NCI-H2227 treated with DMSO at 0.1 percent for 48 hours (cell line): ENCODE measurements at regions not wholly inside any gene's neighbourhood (a gene's known extent, or its start where the extent isn't known, plus 50 kb on each side); places are given as distances from the start of the nearest gene placed in this dataset.
"Not testable (repeated sequence)": the region's sequence is repeated elsewhere in the genome, so short reads cannot be mapped to it uniquely, and the experiment has no call there.

Experiments used
- DNase-seq: peaks from one replicate; lab custom pipeline; 2025; lab: John Stamatoyannopoulos, UW

DNA sequence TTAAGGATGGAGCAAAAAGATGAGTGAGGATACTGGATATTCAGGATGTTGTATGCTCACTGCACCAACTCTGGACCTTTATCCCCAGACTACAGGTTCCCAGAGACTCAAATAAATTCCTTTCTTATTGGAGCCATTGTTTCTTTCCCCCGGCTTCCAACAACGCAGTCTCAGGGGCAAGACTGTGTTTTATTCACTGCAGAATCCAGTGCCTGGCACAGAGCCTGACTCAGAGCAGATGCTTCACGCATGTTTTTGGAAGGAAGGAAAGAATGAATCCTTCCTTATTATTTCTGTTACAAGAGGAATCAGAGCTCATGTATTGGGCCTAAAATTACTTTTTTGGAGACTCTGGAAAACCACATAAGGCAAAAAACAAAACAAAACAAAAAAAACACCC is 96.0 kb upstream of the VGLL4 start:
- no peak for DNase-seq

DNA sequence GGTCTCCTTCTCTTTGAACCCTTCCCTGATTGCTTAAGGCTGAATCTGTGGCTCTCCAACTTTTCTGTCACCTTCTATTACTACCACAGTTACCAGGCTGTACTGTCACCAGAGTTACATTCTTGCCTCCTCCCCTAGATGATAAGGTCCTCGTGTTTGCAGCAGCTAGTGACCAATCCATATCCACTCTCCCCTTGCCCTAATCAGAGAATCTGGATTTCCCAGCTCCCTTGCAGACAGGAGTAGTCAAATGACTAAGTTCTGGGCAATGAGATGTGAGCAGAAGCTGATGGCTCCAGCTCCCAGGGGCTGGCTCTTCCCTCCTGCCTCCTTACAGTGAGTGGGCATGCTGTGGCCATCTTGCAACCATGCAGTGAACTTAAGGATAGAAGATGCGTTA is 95.4 kb upstream of the VGLL4 start:
- DNase-seq, result no peak

DNA sequence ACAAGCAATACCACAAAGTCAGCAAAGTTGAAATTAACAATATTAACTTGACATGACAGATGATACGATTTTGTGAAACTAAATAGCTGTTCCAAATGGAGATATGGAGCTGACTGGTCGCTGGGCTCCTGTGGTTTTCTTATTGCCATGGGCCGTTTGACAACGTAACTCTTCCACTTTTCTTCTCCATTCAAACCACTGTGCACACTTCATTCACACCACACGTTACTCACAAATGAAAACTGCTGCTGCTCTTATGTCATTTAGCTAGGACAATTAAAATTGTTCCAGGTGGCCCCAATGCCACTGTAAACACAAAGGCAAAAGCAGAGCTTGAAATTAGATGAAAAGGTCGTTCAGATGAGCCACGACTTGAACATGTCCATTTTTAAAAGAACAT is 94.0 kb upstream of the VGLL4 start:
- no peak for DNase-seq

DNA sequence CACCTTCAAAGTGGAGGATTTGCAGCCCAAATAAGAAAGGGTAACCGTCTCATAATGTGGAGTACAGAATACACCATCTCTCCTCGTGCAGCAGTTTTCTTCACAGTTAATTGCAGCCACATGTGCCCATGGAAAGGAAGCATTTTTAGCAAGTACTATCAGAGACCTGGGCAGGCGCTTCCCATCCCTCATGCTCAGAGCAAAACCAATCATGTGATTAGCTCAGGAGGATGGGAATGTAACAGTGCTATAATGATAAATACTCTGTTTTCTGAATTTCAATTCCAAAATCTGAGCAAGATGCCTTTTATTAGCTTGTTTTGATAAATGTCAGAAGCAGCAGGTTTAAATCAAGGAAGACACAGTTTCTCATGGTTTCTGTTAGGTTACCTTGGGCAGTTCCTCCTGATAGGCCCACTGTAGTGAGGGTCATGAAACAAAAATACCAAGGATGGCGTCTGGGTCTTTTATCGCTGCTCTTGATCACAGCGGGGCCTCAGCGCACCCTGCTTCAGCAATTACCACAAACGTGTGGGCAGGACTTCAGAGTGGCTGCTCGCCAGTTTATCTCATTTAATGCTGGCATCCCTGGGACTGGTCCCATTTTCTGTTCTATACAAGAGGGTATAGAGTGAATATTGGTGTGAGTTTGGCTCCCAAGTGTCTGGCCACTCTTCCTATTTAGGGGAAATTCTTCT is 92.6 kb upstream of the VGLL4 start:
- no peak for DNase-seq

DNA sequence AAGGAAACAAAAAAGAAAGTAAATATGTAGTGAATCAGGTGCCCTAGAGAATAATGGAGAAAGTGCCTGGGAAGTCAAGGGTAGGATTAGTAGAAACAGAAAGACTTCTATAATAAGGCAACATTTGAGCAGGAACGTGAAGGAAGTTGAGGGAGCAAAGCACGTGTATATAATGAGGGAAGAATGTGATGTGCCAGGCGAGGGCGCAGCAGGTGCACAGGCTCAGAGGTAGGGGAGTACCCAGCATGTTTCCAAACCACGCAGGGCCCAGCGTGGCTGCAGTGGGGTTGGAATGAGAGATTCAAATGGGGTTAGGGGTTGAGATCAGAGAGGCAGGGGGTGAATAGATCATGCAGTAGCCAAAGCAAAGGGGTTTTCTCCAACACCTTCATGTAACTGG is 91.9 kb upstream of the VGLL4 start:
- DNase-seq, result no peak

DNA sequence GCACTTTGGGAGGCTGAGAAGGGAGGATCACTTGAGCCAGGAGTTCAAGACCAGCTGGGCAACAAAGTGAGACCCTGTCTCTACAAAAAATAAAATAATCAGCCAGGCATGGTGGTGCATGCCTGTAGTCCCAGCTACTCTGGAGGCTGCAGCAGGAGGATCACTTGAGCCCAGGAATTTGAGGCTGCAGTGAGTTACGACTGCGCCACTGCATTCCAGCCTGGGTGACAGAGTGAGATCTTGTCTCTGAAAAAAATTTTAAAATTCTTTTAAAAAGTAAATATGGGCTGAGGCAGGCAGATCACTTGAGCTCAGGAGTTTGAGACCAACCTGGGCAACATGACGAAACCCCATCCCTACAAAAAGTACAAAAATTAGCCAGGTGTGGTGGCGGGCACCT is 91.4 kb upstream of the VGLL4 start:
- DNase-seq, result not testable (repeated sequence)

DNA sequence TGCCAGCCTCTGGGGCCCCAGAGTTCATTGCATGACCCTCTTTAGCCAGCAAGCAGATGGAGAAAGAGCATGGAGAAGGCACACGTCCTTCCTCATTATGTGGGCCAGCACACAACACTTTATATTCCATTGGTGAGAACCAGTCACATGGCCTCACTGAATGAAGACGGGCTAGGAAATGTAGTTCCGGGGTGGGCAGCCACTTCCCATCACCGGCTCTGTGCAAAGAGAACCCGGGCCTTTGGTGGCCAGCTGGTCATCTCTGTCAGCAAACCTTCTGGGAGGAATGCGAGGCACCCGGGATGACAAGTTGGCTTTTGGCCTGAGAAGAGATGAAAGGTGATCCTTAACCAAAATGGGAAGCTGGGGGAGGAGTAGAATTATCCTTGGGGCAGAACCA is 90.2 kb upstream of the VGLL4 start:
- DNase-seq, result no peak

DNA sequence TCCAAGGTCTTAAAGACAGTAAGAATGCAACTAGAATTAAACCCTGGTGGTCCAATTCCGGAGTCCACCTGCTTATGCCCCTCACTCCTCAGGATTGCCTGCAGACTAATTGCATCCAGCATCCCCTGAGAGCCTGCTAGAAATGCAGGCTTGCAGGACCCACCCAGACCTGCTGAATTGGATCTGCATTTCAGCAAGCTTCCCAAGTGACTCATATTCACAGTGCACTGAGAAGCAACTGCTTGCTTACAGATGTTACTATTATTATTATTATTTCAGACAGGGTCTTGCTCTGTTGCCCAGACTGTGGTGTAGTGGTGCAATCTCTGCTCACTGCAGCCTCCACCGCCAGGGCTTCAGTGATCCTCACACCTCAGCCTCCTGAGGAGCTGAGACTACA is 83.5 kb upstream of the VGLL4 start:
- DNase-seq, result no peak

DNA sequence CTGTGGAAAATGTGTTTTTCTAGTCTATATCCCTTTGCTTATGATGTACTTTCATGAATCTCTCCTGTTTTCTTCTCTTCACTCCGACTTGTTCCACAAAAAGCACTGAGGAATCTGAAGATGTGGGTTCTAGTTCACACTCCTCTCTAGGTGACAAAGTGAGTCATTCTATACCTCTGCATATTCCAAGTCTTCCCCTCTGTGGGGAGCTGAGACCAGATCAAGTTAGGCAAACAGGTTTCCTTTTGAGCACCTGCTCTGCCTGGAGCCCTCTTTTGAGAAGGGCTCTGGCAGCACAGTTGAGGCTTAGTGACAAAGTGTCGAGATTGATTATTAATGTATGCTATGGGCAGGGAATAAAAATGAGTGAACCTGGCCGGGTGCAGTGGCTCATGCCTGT is 82.4 kb upstream of the VGLL4 start:
- no peak for DNase-seq

DNA sequence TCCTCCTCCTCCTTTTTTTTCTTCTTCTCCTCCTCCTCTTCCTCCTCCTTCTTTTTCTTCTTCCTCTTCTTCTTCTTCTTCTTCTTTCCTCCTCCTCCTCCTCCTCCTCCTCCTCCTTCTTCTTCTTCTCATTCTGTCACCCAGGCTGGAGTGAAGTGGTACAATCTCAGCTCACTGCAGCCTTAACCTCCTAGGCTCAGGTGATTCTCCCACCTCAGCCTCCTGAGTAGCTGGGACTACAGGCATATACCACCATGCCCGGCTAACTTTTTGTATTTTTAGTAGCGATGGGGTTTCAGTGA is 81.6 kb upstream of the VGLL4 start:
- DNase-seq, result not testable (repeated sequence)

DNA sequence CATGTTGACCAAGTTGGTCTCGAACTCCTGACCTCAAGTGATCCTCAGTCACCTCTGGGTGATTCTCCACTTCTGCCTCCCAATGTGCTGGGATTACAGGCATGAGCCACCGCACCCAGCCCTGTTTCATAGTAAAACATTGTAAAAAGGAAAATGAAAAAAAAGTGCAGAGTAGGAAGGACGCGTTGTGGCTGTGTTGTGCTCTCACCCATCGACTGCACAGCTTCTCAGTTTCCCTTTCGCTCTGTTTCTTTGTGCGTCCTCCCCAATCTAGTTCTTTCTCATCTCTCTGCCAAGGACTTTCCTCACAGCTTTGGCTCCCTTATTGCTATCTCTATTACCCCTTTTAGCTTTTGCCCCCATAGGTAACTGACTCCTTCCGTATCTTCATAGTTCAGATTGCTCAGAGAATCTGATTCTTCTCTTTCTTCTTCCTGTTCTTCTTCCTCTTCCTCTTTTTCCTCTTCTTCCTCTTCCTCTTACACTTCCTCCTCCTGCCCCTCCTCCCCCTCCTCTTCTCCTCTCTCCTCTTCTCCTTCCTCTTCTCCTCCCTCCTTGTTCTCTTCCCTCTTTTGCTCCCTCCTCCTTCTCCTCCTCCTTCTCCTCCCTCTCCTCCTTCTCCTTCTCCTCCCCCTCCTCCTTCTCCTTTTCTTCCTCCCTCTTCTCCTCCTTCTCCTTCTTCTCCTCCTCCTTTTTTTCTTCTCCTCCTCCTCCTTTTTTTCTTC is 81.1 kb upstream of the VGLL4 start:
- DNase-seq, result no peak

DNA sequence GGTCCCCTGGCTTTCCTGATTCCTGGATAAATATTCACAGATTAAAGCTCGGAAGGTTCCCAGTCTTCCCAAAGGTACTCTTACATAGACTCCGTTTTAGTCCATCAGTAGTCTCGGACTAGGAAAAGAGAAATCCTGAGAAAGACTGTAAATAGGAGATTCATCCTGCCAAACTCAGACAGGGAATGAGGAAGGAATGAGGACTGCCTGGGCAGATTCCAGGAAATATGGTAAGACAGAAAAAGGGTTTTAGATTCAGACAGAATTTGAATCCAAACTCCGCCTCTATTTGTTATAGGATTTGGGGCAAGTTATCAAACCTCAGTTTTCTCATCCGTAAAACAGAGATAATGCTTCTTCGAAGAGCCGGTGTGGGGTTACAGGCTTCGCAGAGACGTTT is 77.8 kb upstream of the VGLL4 start:
- no peak for DNase-seq

DNA sequence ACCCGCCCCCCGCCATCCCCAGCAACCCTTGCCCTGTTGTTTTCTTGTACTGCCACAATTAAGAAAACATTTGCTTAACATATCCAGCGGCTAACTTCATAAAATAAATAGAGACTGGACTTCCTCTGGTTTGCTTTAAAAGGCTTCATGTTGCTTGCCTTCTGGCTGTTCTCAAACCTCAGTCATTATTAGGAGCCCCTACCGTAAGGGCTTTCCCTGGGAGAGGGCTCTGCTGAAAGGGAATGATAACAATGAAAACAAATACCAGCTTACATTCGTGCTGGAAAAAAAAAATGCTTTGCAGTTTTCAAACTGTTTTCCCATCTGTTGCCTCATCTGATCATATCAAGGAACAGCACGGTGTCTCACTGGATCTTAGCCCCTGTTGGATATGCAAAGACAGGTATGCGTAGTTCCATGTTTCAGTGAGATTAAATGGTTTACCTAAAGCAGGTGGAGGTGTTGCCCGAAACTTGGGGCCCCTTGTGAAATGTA is 77.2 kb upstream of the VGLL4 start:
- DNase-seq, result no peak

DNA sequence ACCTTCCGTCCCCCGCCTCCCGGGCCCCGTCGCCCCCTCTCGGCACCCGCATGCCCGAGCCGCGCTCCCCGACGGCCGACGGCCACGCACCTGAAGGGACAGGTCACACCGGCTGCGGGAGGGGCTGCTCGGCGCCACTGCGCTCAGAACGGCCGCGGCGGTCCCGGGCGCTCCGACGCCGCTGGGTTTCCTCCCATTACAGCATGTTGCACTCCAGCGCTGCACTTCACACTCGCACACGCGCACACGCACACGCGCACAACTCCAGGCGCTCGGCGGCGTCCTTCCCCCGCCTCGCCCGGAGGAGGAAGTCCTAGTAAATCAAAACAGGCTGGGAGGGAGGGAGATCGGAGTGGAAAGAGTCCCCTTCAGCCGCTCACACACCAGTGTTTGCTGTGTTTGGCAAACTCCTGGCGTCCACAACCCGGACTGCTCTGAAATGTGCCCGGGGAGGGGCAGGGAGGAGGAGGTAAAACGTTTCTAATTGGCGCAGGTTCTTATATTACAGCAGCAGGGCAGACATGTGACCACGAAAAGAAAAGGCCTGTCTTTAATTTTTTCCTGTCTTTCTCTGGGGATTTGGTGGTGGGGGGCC is 76.7 kb upstream of the VGLL4 start:
- peak; percentile 66 for DNase-seq

DNA sequence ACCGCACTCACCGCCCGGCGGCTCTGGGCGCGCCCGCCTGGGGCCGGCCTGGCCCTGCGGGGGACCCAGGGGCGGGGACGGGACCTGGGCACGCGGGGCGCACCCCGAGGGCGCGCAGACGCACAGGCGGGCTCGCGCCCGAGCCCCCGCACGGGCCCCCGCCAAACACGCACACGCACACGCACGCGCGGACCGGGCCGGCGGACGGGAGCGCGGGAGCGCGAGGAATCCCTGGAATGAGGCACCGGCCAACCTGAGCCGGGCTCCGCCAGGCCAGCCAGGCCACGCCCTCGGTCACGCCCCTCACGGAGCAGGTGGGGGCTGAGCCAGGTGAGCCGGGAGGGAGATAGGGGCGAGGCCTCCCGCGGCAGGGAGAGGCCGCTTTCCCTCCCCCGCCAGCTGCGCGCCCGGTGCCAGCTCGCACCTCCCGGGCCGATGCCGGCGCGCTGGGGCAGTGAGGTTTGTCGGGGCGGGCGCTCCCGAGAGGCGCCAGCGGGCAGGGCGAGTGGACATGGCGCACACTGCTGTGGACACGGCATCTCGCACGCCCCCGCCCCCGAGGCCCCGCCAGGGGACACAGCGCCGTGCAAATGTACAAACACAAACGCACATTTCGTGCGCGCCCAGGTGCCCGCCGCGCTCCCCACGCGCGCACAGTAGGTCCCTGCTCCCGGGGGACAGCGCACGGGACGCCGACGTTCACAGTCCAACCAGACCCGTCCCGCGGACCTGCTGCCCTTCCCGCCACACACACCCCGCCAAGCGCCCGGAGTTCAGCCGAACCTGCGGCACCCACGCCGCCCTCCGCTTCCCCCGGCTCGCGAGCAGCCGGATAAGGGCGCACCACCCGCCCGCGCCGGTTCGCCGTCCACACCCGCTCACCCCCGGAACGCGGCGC is 75.9 kb upstream of the VGLL4 start:
- DNase-seq, result peak; percentile 61

DNA sequence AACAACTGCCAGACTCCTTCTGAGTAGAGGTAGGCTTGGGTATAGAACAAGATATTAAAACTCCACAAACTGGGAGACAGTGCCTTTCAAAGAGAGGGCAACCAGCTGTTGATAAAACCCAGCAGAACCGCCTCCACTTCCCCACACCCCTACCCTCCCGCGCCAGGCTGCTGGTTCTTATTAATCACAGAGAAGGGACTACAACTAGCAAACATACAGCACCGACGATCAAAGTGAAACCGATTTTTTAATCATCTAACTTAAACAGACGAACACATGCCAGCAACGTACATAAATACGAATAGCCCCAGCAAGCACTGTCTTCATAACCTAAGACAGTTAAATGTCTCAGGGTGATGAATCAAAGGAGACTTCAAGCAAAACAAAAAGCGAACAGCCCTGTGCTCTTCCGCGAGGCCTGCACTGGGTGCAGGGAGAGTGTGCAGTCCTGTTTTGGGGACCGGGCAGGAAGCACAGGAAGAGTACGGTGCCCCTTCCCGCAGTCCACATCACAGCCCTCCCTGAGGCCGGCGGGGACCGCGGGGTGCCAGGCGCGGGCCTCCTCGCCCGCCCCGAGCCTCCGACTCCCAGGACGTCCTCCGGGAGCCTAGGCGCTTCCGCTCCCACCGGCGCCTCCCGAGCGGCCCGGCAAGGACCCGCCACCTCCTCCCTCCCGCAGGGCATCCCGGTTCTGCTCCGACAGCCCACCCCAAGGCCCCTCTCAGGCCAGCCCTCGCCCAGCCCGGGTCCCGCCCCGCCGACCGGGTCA is 75.1 kb upstream of the VGLL4 start:
- no peak for DNase-seq

DNA sequence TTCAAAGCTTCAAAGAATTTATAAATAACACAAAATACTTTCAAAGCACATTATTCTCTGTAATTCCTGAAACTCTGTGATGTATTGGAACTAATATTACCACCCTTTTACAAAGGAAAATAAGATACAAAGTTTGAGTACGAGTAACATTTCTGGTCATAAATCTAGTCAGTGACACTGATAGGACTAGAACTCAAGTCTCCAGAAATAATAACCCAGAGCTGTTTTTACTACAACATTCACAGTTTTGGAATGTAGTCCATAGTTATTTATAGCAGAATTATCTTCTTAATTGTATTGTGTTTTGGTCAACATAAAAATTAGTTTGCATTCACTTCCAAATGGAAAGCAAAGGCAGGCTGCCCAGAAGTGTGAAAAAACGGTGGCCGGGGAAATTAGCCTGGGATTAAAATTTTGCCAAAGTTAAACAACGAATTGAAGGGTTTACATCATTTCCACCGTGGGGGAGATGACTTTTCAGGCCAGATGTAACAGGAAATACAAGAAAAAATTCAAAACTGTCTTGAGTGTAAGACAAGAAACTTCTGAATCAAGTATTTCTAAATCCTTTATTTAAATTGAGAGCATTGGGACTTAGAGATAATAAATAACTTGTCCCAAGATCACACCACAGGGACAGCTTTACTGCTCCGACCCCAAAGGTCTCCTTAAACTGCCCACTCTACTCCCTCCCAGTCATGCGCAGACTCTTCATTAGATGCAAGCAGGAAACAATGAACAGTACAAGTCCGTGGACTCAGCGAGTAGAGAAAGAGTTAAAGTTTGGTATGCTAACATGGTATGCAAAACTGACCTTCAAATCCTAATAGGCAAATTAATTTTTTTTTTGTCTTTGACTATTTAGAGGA is 74.3 kb upstream of the VGLL4 start:
- DNase-seq, result peak; percentile 10

DNA sequence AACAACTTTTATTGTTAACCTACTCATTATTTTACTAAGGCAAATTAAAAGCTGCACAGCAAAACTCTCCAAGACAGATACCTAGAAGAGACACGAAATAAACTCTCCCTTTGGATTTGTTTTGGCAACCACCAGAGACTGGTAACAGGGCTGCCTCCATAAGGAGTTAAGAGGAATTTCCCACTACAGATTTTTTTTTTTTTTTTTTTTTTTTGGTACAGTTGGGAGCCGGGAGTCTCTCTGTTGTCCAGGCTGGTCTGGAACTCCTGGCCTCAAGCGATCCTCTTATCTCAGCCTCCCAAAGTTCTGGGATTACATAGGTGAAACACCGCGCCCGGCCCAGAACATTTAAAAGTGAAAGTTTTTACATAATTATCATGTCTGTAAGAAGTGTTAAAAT is 73.6 kb upstream of the VGLL4 start:
- DNase-seq, result no peak

DNA sequence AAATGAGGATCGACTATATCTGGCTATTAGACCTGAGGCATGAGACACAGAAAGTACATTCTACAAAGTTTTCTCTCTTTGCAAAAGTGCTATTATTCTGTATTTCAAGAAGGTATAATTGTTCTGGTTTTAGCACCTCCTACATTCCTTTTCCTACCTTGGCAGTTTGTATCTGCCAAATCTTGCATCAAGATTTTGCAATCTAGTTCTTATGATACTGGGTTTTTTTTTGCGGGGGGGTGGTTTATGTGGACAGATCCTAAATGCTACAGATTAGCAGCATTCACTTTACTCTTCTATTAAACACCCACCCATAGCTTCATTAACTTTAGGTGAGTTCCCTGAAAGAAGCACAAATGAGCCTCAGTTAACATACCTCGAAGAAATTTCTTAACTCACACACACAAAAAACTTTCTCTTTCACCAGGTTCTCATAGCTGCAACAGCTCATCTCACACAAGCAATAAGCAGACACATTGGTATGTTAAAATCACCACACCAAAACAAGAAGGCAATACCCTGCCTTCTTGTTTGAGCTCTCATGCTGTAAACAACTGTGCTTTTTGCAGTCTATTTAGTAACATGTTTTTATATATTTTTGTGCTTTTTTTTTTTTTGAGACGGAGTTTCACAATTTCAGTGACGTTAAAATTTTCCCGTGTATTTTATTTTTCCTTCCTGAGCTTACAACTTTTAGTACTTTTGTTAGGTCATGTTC is 73.0 kb upstream of the VGLL4 start:
- DNase-seq, result no peak

DNA sequence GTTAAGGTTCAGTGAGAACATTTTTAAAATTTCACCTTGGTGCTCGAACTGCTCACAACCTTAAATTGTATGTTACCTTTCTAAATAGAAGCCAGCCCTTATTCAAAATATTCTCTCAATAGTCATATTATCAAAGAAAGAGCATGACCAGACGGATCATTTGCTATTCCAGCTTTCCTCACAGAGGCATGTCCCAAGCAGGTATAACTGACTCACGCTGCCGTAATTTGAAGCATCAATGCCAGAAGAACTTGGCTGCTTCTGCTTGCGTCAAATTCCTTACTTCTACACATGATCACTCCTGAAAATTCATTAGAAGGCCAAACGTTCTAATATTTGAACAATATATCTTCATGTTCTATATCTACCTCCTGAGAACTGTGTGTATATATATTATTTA is 69.5 kb upstream of the VGLL4 start:
- DNase-seq, result no peak
